ENCODE measurements at regions not wholly inside any gene's neighbourhood (a gene's known extent, or its start where the extent isn't known, plus 50 kb on each side); places are given as distances from the start of the nearest gene placed in this dataset.

DNA sequence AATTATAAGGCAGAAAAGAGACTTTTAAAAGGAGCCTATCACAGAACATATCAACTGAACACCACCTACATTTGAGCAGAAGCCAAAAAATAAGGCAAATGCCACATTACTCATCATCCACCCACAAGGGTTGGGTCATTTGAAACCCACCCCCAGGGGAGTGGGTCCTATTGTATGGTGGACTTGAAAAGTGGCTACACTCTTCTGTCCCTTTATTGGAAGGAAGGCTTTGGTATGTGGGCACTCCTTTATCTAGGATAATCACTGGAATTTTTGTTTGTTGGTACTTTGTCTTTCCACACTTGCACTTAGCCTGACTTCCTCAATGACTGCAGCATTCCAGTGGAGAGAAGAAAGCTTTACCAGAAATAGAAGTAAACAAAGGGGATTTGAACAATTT is 157.2 kb upstream of the COL11A1 start:
- TF ChIP-seq ZNF274 (IDR thresholded peaks at IDR 0.05; ENCODE audit: low read depth, low read length) (no peak), TCF7L2 (IDR thresholded peaks at IDR 0.05; ENCODE audit: borderline replicate concordance, extremely low read depth, insufficient read depth, insufficient read length) (no peak)
- TF ChIP-seq, protein P1, sequence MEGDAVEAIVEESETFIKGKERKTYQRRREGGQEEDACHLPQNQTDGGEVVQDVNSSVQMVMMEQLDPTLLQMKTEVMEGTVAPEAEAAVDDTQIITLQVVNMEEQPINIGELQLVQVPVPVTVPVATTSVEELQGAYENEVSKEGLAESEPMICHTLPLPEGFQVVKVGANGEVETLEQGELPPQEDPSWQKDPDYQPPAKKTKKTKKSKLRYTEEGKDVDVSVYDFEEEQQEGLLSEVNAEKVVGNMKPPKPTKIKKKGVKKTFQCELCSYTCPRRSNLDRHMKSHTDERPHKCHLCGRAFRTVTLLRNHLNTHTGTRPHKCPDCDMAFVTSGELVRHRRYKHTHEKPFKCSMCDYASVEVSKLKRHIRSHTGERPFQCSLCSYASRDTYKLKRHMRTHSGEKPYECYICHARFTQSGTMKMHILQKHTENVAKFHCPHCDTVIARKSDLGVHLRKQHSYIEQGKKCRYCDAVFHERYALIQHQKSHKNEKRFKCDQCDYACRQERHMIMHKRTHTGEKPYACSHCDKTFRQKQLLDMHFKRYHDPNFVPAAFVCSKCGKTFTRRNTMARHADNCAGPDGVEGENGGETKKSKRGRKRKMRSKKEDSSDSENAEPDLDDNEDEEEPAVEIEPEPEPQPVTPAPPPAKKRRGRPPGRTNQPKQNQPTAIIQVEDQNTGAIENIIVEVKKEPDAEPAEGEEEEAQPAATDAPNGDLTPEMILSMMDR (IDR thresholded peaks at IDR 0.05 in 2 of 3, conservative IDR thresholded peaks at IDR 0.05 in 1 of 3; ENCODE audit: borderline replicate concordance in 1 of 3, insufficient read depth in 1 of 3, low read depth in 2 of 3, low read length in 2 of 3): no peak
- TF ChIP-seq, protein P2, sequence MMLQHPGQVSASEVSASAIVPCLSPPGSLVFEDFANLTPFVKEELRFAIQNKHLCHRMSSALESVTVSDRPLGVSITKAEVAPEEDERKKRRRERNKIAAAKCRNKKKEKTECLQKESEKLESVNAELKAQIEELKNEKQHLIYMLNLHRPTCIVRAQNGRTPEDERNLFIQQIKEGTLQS (IDR thresholded peaks at IDR 0.05): no peak
- TF ChIP-seq, protein P3, sequence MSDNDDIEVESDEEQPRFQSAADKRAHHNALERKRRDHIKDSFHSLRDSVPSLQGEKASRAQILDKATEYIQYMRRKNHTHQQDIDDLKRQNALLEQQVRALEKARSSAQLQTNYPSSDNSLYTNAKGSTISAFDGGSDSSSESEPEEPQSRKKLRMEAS (IDR thresholded peaks at IDR 0.05): no peak
- no peaks in the 10 kb centered on the region for H3K4me1 ChIP-seq (ENCODE audit: control insufficient read depth in 1 of 2, insufficient read depth in 2 of 2, low read length in 2 of 2)
- no peaks in the 10 kb centered on the region for H3K36me3 ChIP-seq (ENCODE audit: control insufficient read depth in 1 of 2, insufficient read depth in 2 of 2, low read length in 2 of 2)
- H3K27me3 ChIP-seq (ENCODE audit: insufficient read depth, low read length): no peaks in the 10 kb centered on the region
- no peak overlapping the region for H3K4me2 ChIP-seq (ENCODE audit: low read length)
- H2AFZ ChIP-seq (ENCODE audit: low read depth, low read length, poor library complexity, severe bottlenecking): no peak overlapping the region
- CTCF ChIA-PET: no interaction called here
- POLR2A ChIA-PET: no interaction called here
- no peaks in the 10 kb centered on the region for H4K20me1 ChIP-seq (ENCODE audit: insufficient read depth)
- no peaks in the 10 kb centered on the region for H3K9me2 ChIP-seq (ENCODE audit: insufficient read depth)
- no peak for DNase-seq (ENCODE audit: low read depth, low spot score)
- no peak overlapping the region for H3K4me3 ChIP-seq (replicated peaks in 1 of 2; ENCODE audit: low read depth in 1 of 2, low read length in 2 of 2)
- ATAC-seq: no peak
- H3K27ac ChIP-seq (ENCODE audit: low read depth, low read length): no peak overlapping the region
- no peaks in the 10 kb centered on the region for H3K9me3 ChIP-seq (ENCODE audit: control insufficient read depth in 1 of 2, insufficient read depth in 1 of 2, low read depth in 1 of 2, low read length in 2 of 2)
- intact Hi-C loops (cut with micrococcal nuclease): no loop called here
- H3K79me2 ChIP-seq (ENCODE audit: insufficient read depth, low read length): no peaks in the 10 kb centered on the region
- RAD21 ChIA-PET (ENCODE audit: low non-redundant PET in 1 of 2, low total read pairs in 2 of 2, uncharacterized antibody in 2 of 2, unreplicated experiment in 2 of 2): no interaction called here
- H3K9ac ChIP-seq (ENCODE audit: low read length): no peak overlapping the region
- no TSS peak for BruUV-seq (replicated peaks)

DNA sequence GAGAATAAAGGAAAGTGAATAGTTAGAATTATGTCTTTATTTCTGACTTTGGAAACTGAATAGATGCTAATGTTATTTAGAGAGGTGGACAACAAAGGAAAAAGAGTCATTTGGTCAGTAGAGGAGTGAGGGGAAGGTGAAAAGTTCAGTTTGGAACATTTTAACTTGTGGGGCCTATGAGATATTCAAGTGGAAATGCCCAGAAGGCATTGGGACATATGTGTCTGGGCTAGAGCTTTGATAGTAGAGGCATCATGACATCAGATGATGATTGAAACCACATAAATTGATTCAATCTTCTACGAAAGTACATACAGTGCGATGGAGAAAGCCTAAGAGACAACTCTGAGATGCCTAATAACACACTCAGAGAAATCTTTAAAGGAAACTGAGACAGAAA is 151.7 kb upstream of the COL11A1 start:
- Histone ChIP-seq H4K20me1 (ENCODE audit: insufficient read depth) (no peaks in the 10 kb centered on the region), H3K4me3 (replicated peaks in 1 of 2; ENCODE audit: low read depth in 1 of 2, low read length in 2 of 2) (no peak overlapping the region), H3K9me3 (ENCODE audit: control insufficient read depth in 1 of 2, insufficient read depth in 1 of 2, low read depth in 1 of 2, low read length in 2 of 2) (no peaks in the 10 kb centered on the region), H2AFZ (ENCODE audit: low read depth, low read length, poor library complexity, severe bottlenecking) (no peak overlapping the region), H3K9ac (ENCODE audit: low read length) (no peak overlapping the region), H3K27ac (ENCODE audit: low read depth, low read length) (no peak overlapping the region), H3K27me3 (ENCODE audit: insufficient read depth, low read length) (no peaks in the 10 kb centered on the region), H3K79me2 (ENCODE audit: insufficient read depth, low read length) (no peaks in the 10 kb centered on the region), H3K9me2 (ENCODE audit: insufficient read depth) (no peaks in the 10 kb centered on the region), H3K4me1 (ENCODE audit: control insufficient read depth in 1 of 2, insufficient read depth in 2 of 2, low read length in 2 of 2) (no peaks in the 10 kb centered on the region), H3K36me3 (ENCODE audit: control insufficient read depth in 1 of 2, insufficient read depth in 2 of 2, low read length in 2 of 2) (no peaks in the 10 kb centered on the region), H3K4me2 (ENCODE audit: low read length) (no peak overlapping the region)
- intact Hi-C loops (cut with micrococcal nuclease): no loop called here
- ChIA-PET POLR2A (no interaction called here), RAD21 (ENCODE audit: low non-redundant PET in 1 of 2, low total read pairs in 2 of 2, uncharacterized antibody in 2 of 2, unreplicated experiment in 2 of 2) (no interaction called here), CTCF (no interaction called here)
- no TSS peak for BruUV-seq (replicated peaks)
- DNase-seq (ENCODE audit: low read depth, low spot score): no peak
- TF ChIP-seq FOSL1 (IDR thresholded peaks at IDR 0.05; ENCODE audit: low read depth) (no peak), SIN3A (IDR thresholded peaks at IDR 0.05; ENCODE audit: low read depth) (no peak), ZNF274 (IDR thresholded peaks at IDR 0.05; ENCODE audit: low read depth, low read length) (no peak), EGR1 (IDR thresholded peaks at IDR 0.05; ENCODE audit: low read depth) (no peak), POLR2A (IDR thresholded peaks at IDR 0.05; ENCODE audit: borderline replicate concordance, extremely low read depth, insufficient read depth, insufficient read length) (no peak), SP1 (IDR thresholded peaks at IDR 0.05; ENCODE audit: low read depth) (no peak)
- TF ChIP-seq, protein P4, sequence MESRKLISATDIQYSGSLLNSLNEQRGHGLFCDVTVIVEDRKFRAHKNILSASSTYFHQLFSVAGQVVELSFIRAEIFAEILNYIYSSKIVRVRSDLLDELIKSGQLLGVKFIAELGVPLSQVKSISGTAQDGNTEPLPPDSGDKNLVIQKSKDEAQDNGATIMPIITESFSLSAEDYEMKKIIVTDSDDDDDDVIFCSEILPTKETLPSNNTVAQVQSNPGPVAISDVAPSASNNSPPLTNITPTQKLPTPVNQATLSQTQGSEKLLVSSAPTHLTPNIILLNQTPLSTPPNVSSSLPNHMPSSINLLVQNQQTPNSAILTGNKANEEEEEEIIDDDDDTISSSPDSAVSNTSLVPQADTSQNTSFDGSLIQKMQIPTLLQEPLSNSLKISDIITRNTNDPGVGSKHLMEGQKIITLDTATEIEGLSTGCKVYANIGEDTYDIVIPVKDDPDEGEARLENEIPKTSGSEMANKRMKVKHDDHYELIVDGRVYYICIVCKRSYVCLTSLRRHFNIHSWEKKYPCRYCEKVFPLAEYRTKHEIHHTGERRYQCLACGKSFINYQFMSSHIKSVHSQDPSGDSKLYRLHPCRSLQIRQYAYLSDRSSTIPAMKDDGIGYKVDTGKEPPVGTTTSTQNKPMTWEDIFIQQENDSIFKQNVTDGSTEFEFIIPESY (IDR thresholded peaks at IDR 0.05; ENCODE audit: extremely low read depth, insufficient replicate concordance, low read length): no peak
- TF ChIP-seq, protein P1 (IDR thresholded peaks at IDR 0.05 in 2 of 3, conservative IDR thresholded peaks at IDR 0.05 in 1 of 3; ENCODE audit: borderline replicate concordance in 1 of 3, insufficient read depth in 1 of 3, low read depth in 2 of 3, low read length in 2 of 3): no peak
- TF ChIP-seq, protein P3 (IDR thresholded peaks at IDR 0.05): no peak
- no peak for ATAC-seq

Measured in HCT116 (cell line).